AG09319 (cell line): ENCODE measurements at regions not wholly inside any gene's neighbourhood (a gene's known extent, or its start where the extent isn't known, plus 50 kb on each side); places are given as distances from the start of the nearest gene placed in this dataset.

Experiments
- DNase-seq: peaks from one replicate; pipeline ENCODE4 v3.0.0-alpha.2; 2010; ENCODE audit warnings: low read depth; ENCODE audit errors: extremely low read depth
- TF ChIP-seq, protein P1 (sequence below): IDR thresholded peaks from 2 replicates; pipeline ENCODE4 v1.5.1; 2011; ENCODE audit warnings: low read depth, mild to moderate bottlenecking, inconsistent platforms, low read length, moderate library complexity

DNA sequence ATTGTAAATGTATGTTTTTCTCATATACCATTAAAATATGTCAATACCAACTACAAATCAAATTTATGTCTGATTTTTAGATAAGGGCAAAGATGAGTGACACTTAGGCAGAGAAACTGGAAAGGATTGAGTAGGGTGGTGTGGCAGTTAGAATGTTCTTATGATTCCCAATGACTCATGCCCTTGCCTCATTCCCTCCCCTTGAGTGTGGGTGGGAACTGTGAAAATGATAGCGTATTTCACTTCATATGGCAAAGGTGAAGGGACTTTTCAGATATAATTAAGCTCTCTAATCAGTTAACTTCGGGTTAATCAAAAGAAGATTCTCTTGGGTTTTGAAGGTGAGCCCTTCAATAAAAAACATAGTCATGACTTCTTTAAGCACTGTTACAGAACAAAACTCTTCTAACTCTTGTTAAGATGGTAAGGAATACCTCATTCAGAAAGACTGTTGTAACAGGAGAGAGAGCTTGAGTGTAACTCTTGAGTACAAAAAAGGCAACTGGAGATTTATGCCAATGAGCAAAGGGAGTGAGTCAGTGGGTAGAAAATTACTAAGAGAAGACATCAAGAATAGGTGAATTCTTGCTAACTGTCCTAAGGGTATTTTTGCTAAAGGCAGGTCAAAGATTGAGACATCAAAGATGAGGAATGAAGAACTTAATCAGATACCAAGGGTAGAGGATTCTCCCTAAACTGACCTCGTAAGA is 329.5 kb downstream of the KCTD8 start:
- TF ChIP-seq, protein P1, sequence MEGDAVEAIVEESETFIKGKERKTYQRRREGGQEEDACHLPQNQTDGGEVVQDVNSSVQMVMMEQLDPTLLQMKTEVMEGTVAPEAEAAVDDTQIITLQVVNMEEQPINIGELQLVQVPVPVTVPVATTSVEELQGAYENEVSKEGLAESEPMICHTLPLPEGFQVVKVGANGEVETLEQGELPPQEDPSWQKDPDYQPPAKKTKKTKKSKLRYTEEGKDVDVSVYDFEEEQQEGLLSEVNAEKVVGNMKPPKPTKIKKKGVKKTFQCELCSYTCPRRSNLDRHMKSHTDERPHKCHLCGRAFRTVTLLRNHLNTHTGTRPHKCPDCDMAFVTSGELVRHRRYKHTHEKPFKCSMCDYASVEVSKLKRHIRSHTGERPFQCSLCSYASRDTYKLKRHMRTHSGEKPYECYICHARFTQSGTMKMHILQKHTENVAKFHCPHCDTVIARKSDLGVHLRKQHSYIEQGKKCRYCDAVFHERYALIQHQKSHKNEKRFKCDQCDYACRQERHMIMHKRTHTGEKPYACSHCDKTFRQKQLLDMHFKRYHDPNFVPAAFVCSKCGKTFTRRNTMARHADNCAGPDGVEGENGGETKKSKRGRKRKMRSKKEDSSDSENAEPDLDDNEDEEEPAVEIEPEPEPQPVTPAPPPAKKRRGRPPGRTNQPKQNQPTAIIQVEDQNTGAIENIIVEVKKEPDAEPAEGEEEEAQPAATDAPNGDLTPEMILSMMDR: no peak
- no peak for DNase-seq

GRCh38 chr4:44120646-44121045 is 328.0 kb downstream of the KCTD8 start:
- TF ChIP-seq, protein P1: no peak
- no peak for DNase-seq

DNA sequence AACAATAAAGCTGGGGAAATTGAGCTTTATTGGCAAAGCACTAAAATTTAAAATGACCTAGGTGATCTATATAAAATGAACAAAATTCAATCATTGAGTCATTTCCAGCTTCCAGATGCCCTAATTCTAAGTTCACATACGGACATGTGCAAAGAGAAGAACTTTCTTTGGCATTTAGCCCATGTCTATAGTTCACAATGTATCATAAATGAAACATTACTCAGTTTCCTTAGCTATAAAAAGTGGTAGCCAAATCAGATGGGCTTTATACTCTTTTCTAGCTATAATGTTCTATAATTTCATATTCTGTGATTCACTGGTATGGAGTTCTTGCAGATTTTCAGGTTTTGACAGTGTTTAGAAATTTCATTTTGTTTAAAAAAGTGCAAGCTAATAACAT is 327.4 kb downstream of the KCTD8 start:
- TF ChIP-seq, protein P1: no peak
- DNase-seq: no peak
